Ovary (tissue), 3 donors: ENCODE measurements at regions not wholly inside any gene's neighbourhood (a gene's known extent, or its start where the extent isn't known, plus 50 kb on each side); places are given as distances from the start of the nearest gene placed in this dataset.

ENCODE experiments used
- POLR2A ChIP-seq: fragments of 450-650 bp; IDR thresholded peaks from one replicate; pipeline ENCODE4 v1.6.1; 2017; ENCODE audit warnings: antibody characterized with exemption, mild to moderate bottlenecking, moderate library complexity
- TF ChIP-seq, protein P1 (sequence below), 3 donors: fragments of 450-650 bp in 2 of 3; fragments of 200-600 bp in 1 of 3; IDR thresholded peaks; one replicate each; pipeline versions ENCODE4 v1.5.1 to v1.8.0; 2016 to 2022; ENCODE audit warnings: antibody characterized with exemption in 3 of 3, mild to moderate bottlenecking in 1 of 3
- donor health status: DM: no; HTN: no; CAD: no.

DNA sequence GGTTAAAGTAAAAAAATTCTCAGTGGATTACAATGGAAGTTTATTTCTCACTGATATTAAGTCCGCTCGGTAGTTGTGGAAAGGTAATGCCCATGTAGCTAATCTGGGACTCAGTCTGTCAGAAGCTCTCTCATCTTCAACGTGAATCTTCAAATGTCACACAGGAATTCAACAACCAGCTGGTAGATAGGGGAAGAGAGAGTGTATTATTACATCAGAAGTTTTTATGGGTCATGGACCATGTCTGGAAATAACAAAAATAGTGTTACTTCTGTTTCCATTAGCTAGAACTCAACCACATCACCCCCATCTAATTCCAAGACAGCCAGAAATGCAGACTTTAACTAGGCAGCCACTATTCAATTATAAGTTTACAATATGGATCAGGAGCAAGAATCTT, 506.1 kb upstream of the HTR2C start:
- no peak for TF ChIP-seq POLR2A
- TF ChIP-seq, protein P1, sequence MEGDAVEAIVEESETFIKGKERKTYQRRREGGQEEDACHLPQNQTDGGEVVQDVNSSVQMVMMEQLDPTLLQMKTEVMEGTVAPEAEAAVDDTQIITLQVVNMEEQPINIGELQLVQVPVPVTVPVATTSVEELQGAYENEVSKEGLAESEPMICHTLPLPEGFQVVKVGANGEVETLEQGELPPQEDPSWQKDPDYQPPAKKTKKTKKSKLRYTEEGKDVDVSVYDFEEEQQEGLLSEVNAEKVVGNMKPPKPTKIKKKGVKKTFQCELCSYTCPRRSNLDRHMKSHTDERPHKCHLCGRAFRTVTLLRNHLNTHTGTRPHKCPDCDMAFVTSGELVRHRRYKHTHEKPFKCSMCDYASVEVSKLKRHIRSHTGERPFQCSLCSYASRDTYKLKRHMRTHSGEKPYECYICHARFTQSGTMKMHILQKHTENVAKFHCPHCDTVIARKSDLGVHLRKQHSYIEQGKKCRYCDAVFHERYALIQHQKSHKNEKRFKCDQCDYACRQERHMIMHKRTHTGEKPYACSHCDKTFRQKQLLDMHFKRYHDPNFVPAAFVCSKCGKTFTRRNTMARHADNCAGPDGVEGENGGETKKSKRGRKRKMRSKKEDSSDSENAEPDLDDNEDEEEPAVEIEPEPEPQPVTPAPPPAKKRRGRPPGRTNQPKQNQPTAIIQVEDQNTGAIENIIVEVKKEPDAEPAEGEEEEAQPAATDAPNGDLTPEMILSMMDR (IDR thresholded peaks at IDR 0.05) = no peak
